ENCODE measurements at regions not wholly inside any gene's neighbourhood (a gene's known extent, or its start where the extent isn't known, plus 50 kb on each side); places are given as distances from the start of the nearest gene placed in this dataset.

DNA sequence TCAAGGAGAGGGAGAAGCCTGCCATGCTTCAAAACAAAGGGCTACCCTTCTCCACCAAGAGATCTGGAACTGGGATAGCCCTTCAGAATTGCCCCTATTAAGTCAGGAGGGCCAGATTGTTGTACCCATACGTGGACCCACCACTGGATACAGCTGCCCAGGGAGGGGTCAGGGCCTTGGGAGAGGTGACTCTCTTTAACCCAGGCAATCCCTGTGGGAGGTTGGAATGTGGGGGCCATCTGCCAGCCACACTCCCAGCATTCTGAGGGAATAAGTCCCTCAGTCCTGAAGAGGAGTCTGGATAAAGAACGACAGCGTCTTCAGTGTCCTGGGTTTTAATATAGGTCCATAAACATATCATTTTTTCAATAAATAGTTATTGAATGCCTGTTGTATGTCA, 588.2 kb upstream of the TENM4 start:
- Histone ChIP-seq H3K9me3 (ENCODE audit: low read length) (no peaks in the 10 kb centered on the region), H2AFZ (ENCODE audit: low read length) (no peak overlapping the region), H3K4me3 (replicated peaks in 1 of 3; ENCODE audit: insufficient read depth in 1 of 3, low read depth in 2 of 3, low read length in 3 of 3) (no peak overlapping the region), H3K4me1 (ENCODE audit: insufficient read depth, low read length) (no peaks in the 10 kb centered on the region), H4K20me1 (ENCODE audit: insufficient read depth, low read length) (no peaks in the 10 kb centered on the region), H3K27me3 (ENCODE audit: control insufficient read depth in 1 of 2, insufficient read depth in 2 of 2, low read length in 2 of 2) (no peaks in the 10 kb centered on the region), H3K4me2 (ENCODE audit: low read depth, low read length) (no peak overlapping the region), H3K79me2 (ENCODE audit: insufficient read depth, low read length) (no peaks in the 10 kb centered on the region), H3K36me3 (replicated peaks in 1 of 2; ENCODE audit: control insufficient read depth in 1 of 2, insufficient read depth in 2 of 2, low read length in 2 of 2) (no peaks in the 10 kb centered on the region), H3K9ac (ENCODE audit: insufficient read depth, low read depth, low read length) (no peak overlapping the region), H3K27ac (ENCODE audit: extremely low read length, insufficient read depth, low read length) (no peak overlapping the region)
- ATAC-seq (no peak), FAIRE-seq (no peak), DNase-seq (ENCODE audit: low spot score) (no peak)
- POLR2A ChIA-PET, result no interaction called here
- CTCF ChIA-PET (ENCODE audit: low intra/inter-chr PET ratio, low total read pairs), result no interaction called here
- WGBS (ENCODE audit: low lambda C conversion rate), result 0% methylated on average over 2 of the region's 3 CpGs
- intact Hi-C loops (cut with micrococcal nuclease; ENCODE audit: unreplicated experiment), result no loop called here
- BruUV-seq (replicated peaks), result no TSS peak
- in situ Hi-C loops (cut with HindIII; ENCODE audit: extremely low pct_ligation_motif_present, low pct_unique_long_range_greater_than_20kb), result no loop called here
- TF ChIP-seq TAF1 (CRISPR knock-in tag; IDR thresholded peaks at IDR 0.05), result no peak
- no peak for TF ChIP-seq EED (CRISPR knock-in tag; IDR thresholded peaks at IDR 0.05)
- TF ChIP-seq ZNF883 (CRISPR knock-in tag; IDR thresholded peaks at IDR 0.05; ENCODE audit: not compliant biosample characterization), result no peak
- TF ChIP-seq TOE1 (CRISPR knock-in tag; IDR thresholded peaks at IDR 0.05), result no peak
- TF ChIP-seq, protein P1, sequence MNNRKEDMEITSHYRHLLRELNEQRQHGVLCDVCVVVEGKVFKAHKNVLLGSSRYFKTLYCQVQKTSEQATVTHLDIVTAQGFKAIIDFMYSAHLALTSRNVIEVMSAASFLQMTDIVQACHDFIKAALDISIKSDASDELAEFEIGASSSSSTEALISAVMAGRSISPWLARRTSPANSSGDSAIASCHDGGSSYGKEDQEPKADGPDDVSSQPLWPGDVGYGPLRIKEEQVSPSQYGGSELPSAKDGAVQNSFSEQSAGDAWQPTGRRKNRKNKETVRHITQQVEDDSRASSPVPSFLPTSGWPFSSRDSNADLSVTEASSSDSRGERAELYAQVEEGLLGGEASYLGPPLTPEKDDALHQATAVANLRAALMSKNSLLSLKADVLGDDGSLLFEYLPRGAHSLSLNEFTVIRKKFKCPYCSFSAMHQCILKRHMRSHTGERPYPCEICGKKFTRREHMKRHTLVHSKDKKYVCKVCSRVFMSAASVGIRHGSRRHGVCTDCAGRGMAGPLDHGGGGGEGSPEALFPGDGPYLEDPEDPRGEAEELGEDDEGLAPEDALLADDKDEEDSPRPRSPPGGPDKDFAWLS (CRISPR knock-in tag; IDR thresholded peaks at IDR 0.05; ENCODE audit: borderline replicate concordance), result no peak
- TF ChIP-seq, protein P2, sequence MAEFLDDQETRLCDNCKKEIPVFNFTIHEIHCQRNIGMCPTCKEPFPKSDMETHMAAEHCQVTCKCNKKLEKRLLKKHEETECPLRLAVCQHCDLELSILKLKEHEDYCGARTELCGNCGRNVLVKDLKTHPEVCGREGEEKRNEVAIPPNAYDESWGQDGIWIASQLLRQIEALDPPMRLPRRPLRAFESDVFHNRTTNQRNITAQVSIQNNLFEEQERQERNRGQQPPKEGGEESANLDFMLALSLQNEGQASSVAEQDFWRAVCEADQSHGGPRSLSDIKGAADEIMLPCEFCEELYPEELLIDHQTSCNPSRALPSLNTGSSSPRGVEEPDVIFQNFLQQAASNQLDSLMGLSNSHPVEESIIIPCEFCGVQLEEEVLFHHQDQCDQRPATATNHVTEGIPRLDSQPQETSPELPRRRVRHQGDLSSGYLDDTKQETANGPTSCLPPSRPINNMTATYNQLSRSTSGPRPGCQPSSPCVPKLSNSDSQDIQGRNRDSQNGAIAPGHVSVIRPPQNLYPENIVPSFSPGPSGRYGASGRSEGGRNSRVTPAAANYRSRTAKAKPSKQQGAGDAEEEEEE (CRISPR knock-in tag; IDR thresholded peaks at IDR 0.05; ENCODE audit: borderline replicate concordance), result no peak
- TF ChIP-seq ZSCAN29 (CRISPR knock-in tag; conservative IDR thresholded peaks at IDR 0.05), result no peak
- TF ChIP-seq, protein P3, sequence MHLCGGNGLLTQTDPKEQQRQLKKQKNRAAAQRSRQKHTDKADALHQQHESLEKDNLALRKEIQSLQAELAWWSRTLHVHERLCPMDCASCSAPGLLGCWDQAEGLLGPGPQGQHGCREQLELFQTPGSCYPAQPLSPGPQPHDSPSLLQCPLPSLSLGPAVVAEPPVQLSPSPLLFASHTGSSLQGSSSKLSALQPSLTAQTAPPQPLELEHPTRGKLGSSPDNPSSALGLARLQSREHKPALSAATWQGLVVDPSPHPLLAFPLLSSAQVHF (CRISPR knock-in tag; IDR thresholded peaks at IDR 0.05), result no peak
- no peak for TF ChIP-seq ZNF234 (CRISPR knock-in tag; conservative IDR thresholded peaks at IDR 0.05)
- TF ChIP-seq XBP1 (CRISPR knock-in tag; IDR thresholded peaks at IDR 0.05), result no peak
- no peak for TF ChIP-seq ZKSCAN5 (CRISPR knock-in tag; IDR thresholded peaks at IDR 0.05)
- TF ChIP-seq, protein P4, sequence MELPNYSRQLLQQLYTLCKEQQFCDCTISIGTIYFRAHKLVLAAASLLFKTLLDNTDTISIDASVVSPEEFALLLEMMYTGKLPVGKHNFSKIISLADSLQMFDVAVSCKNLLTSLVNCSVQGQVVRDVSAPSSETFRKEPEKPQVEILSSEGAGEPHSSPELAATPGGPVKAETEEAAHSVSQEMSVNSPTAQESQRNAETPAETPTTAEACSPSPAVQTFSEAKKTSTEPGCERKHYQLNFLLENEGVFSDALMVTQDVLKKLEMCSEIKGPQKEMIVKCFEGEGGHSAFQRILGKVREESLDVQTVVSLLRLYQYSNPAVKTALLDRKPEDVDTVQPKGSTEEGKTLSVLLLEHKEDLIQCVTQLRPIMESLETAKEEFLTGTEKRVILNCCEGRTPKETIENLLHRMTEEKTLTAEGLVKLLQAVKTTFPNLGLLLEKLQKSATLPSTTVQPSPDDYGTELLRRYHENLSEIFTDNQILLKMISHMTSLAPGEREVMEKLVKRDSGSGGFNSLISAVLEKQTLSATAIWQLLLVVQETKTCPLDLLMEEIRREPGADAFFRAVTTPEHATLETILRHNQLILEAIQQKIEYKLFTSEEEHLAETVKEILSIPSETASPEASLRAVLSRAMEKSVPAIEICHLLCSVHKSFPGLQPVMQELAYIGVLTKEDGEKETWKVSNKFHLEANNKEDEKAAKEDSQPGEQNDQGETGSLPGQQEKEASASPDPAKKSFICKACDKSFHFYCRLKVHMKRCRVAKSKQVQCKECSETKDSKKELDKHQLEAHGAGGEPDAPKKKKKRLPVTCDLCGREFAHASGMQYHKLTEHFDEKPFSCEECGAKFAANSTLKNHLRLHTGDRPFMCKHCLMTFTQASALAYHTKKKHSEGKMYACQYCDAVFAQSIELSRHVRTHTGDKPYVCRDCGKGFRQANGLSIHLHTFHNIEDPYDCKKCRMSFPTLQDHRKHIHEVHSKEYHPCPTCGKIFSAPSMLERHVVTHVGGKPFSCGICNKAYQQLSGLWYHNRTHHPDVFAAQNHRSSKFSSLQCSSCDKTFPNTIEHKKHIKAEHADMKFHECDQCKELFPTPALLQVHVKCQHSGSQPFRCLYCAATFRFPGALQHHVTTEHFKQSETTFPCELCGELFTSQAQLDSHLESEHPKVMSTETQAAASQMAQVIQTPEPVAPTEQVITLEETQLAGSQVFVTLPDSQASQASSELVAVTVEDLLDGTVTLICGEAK (IDR thresholded peaks at IDR 0.05), result no peak
- TF ChIP-seq, protein P4 (CRISPR knock-in tag; IDR thresholded peaks at IDR 0.05), result no peak
